ENCODE measurements at regions not wholly inside any gene's neighbourhood (a gene's known extent, or its start where the extent isn't known, plus 50 kb on each side); places are given as distances from the start of the nearest gene placed in this dataset.
"Not testable (repeated sequence)": the region's sequence is repeated elsewhere in the genome, so short reads cannot be mapped to it uniquely, and the experiment has no call there.

DNA sequence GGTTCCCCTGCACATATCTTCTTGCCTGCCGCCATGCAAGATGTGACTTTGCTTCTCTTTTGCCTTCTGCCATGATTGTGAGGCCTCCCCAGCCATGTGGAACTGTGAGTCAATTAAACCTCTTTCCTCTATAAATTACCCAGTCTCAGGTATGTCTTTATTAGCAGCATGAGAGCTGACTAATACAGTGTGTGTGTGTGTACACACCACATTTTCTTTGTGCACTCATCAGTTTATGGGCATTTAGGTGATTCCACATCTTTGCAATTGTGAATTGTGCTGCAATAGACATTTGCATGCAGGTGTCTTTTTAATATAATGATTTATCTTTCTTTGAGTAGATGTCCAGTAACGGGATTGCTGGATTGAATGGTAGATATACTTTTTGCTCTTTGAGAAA is 122.4 kb upstream of the ITGB1 start:
- not testable (repeated sequence) for TF ChIP-seq CTCF (IDR thresholded peaks at IDR 0.05); POLR2A (IDR thresholded peaks at IDR 0.05; ENCODE audit: low read depth)

Measured in esophagus muscularis mucosa (tissue), 3 donors.